Epithelial cell of esophagus (primary cell): ENCODE measurements at regions not wholly inside any gene's neighbourhood (a gene's known extent, or its start where the extent isn't known, plus 50 kb on each side); places are given as distances from the start of the nearest gene placed in this dataset.
"Not testable (repeated sequence)": the region's sequence is repeated elsewhere in the genome, so short reads cannot be mapped to it uniquely, and the experiment has no call there.

Source experiments
- DNase-seq: peaks from one replicate; pipeline ENCODE4 v3.0.0; 2010; ENCODE audit warnings: low read depth
- H3K4me3 ChIP-seq: 2 replicates; pipeline ENCODE4 v1.5.1; 2011; ENCODE audit warnings: mild to moderate bottlenecking, low read length, control low read depth
- TF ChIP-seq, protein P1 (sequence below): IDR thresholded peaks from 2 replicates; pipeline ENCODE4 v1.5.1; 2011; ENCODE audit warnings: low read depth, mild to moderate bottlenecking, low read length, control low read depth, inconsistent platforms; ENCODE audit not compliant: insufficient read depth; ENCODE audit errors: missing control alignments

GRCh38 chr4:120277391-120277790 lies 210.7 kb upstream of the MAD2L1 start:
- DNase-seq, result no peak
- TF ChIP-seq, protein P1, sequence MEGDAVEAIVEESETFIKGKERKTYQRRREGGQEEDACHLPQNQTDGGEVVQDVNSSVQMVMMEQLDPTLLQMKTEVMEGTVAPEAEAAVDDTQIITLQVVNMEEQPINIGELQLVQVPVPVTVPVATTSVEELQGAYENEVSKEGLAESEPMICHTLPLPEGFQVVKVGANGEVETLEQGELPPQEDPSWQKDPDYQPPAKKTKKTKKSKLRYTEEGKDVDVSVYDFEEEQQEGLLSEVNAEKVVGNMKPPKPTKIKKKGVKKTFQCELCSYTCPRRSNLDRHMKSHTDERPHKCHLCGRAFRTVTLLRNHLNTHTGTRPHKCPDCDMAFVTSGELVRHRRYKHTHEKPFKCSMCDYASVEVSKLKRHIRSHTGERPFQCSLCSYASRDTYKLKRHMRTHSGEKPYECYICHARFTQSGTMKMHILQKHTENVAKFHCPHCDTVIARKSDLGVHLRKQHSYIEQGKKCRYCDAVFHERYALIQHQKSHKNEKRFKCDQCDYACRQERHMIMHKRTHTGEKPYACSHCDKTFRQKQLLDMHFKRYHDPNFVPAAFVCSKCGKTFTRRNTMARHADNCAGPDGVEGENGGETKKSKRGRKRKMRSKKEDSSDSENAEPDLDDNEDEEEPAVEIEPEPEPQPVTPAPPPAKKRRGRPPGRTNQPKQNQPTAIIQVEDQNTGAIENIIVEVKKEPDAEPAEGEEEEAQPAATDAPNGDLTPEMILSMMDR, result no peak

DNA sequence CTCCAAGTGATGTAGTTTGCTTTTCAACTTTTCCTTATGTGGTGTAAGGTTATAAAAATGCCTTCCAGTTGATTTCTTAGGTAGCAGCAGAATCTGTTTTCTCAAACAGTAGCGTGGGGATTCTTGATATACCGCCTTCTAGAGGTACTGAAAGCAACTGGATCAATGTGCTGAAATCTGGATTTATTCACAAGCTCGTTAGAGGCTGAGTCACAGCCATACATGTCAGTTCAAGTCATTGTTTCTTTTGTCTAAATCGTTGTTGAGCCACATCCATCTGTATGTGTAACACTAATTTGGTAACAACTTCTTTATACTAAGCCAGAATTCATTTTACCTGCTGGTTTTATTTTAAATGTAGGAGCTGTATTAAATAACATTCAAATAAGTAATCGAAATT lies 200.0 kb upstream of the MAD2L1 start:
- peak; percentile 87 for DNase-seq
- TF ChIP-seq, protein P1, result peak; percentile 45
- no peak overlapping the region for H3K4me3 ChIP-seq

More at GRCh38 chr4:120277391-120277790, 210.7 kb upstream of the MAD2L1 start:
- no peak overlapping the region for H3K4me3 ChIP-seq

GRCh38 chr4:120263618-120264017 lies 197.0 kb upstream of the MAD2L1 start:
- DNase-seq, result no peak
- TF ChIP-seq, protein P1, result no peak
- no peak overlapping the region for H3K4me3 ChIP-seq

GRCh38 chr4:120261117-120261516 lies 194.5 kb upstream of the MAD2L1 start:
- H3K4me3 ChIP-seq, result no peak overlapping the region
- TF ChIP-seq, protein P1, result no peak
- no peak for DNase-seq

- H3K4me3 ChIP-seq, DNase-seq: not testable (repeated sequence)
Observed at GRCh38 chr4:120256112-120256775, 189.6 kb upstream of the MAD2L1 start.

DNA sequence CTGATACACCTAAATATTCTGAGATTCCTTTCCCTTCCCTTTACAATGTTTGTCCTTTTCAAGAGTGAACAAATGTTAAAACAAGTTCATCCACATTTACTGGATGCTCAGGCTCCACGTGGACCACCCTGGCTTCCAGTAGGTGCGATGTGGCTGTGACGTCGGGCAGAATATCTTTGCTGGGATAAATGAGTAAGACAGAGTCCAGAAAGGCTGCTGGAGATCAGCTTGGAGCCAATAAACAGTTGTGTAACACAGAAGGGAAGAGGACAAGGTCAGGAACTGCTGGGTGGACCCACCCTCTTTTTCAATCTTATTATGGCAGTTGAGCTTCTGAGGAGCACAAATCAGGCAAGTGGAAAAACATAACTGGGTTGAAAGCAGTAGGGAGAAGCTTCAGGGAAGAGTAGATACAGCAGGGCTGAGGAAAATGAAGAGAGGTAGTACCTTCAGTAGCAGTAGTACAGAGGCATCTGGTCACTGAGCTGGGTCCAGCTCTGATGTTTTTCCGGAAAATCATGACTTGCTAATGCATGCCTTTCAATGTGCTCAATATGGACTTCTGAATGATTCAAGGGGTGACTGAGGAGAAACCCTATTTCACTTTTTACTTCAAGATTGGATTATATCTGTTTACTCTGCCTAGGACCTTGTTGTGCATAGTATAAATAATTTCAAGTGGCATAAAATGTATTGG lies 171.8 kb upstream of the MAD2L1 start:
- TF ChIP-seq, protein P1, result no peak
- no peak overlapping the region for H3K4me3 ChIP-seq

GRCh38 chr4:120236873-120237272 lies 170.2 kb upstream of the MAD2L1 start:
- H3K4me3 ChIP-seq, result no peak overlapping the region
- TF ChIP-seq, protein P1, result no peak
- DNase-seq, result peak; percentile 3

More for the DNA sequence above, 171.8 kb upstream of the MAD2L1 start:
- DNase-seq, result no peak
